DMS153 treated with DMSO at 0.1 percent for 48 hours (cell line): ENCODE measurements at regions not wholly inside any gene's neighbourhood (a gene's known extent, or its start where the extent isn't known, plus 50 kb on each side); places are given as distances from the start of the nearest gene placed in this dataset.
A peak's percentile ranks its signal among the peaks of the same experiment; 100 is the strongest.
"Not testable (repeated sequence)": the region's sequence is repeated elsewhere in the genome, so short reads cannot be mapped to it uniquely, and the experiment has no call there.

ENCODE experiments used
- DNase-seq: peaks from one replicate; lab custom pipeline; 2025; ENCODE audit not compliant: unreplicated experiment; lab: John Stamatoyannopoulos, UW

- DNase-seq = no peak
Observed at GRCh38 chr15:69668039-69668705, 215.6 kb downstream of the RPLP1 start.

DNA sequence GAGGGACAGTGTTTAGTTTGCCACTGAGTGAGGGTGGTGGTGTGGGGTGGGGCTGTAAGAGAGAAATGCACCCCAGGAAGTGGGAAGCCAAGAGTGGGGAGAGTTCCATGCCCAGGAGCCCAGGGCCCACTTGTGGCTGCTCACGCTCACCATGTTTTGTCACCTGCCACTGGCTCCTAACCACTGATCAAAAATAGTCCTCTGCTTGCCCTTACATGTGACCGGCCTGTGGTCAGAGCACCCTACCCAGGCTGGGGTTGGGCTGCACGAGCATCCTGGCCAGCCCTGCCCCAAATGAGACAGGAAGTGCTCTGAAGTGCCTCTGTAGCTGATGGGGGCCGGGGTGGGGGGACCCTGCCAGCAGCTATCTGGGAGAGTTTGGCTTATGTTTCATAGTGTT, 216.3 kb downstream of the RPLP1 start:
- DNase-seq = no peak

DNA sequence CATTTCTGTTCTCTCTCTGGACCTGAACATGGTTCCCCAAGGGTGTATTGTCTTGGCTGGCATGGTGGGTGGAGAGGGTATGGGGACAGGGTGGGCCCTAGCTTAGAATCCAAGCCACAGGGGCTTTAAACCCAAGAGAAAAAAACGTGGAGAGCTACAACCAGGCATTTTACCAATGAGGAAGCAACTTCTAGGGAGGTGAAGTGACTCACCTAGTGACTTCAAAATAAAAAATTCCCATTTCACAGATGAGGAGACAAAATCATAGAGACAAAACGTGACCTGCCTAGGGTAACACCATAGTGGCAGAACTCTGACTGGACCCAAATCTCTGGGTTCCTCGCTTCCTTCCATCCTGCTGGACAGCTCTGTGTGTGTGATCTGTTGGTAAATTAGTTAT, 216.8 kb downstream of the RPLP1 start:
- DNase-seq = no peak

DNA sequence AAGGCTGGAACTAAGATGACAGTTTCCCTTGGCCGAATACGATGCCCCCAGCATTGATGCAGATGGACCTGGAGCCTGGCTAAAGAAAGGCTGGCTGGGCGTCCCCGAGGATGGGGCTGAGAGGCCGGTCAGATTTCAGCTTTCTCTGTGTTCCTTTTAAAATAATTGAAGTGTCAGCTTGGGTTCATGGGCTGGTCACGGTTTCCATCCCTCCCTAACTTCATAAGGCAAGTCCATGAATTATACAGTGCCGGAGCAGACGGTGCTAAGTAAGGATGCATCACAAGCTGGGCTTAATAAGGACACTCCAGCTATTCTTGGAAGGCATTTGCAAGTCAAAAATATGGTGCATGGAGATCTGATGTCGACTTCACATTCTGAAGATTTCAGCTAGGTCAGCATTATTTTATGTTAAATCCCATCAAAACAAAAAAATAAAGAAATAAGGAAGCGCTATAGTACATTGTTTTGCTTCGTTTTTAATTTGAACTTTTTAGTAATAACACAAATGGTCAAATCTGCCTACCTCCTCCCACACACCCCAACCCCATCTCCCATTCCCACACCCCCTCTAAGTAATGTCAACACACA, 220.8 kb downstream of the RPLP1 start:
- no peak for DNase-seq

DNA sequence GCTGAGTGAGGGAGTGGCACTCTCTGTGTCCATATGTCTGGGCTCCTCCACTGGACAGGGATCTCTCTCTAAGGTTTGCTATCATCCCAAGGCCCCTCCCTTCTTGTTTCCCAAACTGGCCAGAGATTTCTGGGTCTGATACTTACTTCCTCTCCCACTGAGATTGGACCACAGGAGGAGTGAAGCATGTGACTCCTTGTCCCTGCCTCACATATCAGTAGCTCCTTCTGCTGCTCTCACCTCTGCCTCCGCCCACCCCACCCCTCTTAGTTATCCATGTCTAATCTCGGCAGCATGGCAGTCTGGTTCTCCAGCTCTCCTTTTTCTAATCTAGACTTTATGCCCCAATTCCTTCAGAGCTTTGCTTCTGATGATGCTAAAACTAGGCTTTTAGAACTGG, 223.1 kb downstream of the RPLP1 start:
- no peak for DNase-seq

DNA sequence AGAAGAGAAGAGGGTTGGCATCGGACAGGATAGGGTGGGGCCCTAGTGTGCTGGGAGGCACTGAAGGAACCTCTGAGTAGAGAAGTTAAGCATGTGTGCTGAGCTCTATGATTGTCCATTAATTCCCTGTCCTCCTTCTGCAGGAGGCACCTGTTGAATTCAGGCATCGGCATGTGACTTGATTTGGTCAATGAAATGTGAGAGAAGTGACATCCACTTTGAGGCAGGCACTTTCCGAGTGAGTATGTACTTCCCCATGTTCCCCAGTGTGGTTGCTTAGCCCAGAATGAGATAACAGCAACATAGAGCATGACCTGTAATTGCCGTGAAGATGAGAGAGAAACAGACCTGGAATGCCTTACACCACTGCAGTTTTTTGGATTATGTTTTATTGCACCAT, 224.8 kb downstream of the RPLP1 start:
- no peak for DNase-seq

DNA sequence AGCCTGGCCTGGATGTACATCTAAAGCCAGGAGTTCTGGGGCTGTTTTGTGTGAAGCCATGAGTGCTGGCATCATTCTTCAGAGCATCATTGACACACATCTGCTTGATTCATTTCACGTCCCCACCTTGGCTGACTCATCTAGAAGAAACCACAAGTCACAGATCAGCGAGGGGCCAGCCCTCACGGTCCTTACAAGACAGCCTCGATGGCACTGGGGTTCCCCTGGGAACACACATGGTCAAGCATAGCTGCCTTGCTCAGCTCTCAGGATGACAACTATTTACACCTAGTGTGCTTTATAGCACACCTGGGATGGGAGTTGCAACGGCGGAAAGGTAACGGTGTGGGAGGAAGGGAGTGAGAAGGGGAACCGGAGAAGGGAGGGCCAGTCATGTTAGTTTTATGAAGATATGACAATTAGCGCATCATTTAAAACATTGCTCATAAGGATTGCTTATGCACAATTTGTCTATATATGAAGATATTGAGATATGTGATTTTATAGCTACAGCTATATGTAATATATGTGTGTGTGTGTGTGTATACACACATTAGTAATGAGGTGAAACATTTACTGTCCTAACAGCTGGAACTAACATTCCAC, 227.1 kb downstream of the RPLP1 start:
- DNase-seq = no peak

DNA sequence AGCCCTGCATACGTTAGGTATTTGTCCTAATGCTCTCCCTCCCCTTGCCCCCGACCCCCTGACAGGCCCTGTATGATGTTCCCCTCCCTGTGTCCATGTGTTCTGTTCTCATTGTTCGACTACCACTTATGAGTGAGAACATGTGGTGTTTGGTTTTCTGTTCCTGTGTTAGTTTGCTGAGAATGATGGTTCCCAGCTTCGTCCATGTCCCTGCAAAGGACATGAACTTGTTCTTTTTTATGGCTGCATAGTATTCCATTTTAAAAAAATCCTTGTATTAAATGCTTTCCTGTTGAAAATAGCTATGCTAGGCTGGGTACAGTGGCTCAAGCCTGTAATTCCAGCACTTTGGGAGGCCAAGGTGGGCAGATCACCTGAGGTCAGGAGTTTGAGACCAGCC, 232.2 kb downstream of the RPLP1 start:
- DNase-seq = not testable (repeated sequence)

GRCh38 chr15:69685512-69686452, 233.2 kb downstream of the RPLP1 start:
- peak; percentile 57 for DNase-seq

DNA sequence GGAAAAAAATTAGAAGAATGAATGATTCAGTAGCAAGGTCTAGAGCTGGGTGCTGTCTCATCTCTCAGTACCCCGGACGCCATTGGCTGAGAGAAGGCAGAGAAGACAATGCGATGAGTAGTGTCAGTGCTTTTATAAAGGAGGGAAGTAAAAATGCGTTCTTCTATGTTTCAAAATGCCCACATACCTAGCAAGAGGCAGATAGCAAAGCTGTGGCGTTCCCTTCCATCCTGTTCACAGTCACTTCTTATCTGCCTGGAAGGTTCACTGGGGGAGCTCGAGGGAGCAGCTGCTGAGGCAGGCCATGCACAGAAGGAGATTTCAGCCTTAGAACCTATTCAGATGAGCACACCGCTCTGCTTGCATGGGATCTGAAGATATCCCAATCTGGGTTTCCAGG, 234.0 kb downstream of the RPLP1 start:
- no peak for DNase-seq

GRCh38 chr15:69689133-69689532, 236.5 kb downstream of the RPLP1 start:
- no peak for DNase-seq

- no peak for DNase-seq
Observed at GRCh38 chr15:69691307-69692015, 238.8 kb downstream of the RPLP1 start.

GRCh38 chr15:69692342-69692741, 239.7 kb downstream of the RPLP1 start:
- peak; percentile 31 for DNase-seq

GRCh38 chr15:69693059-69693458, 240.4 kb downstream of the RPLP1 start:
- DNase-seq = no peak

DNA sequence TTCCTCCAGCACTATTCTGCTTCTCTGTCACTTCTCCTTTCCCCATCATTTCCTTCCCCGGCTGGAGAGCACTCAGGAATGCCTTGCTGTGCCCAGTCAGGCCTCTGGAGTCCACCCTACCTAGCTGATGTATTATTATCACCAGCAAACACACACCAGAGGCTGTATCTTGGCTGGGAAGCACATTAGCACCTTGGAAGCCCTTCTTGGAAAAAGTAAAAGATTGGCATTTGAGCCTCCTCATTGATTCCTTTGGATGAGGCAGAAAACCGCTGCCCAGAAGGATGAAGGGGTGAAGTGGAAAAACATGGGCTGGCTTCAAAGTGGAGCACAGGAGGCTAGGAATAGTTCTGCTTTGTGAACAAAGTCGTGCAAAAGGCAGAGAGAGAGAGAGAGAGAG, 244.3 kb downstream of the RPLP1 start:
- no peak for DNase-seq

- DNase-seq = no peak
Observed at GRCh38 chr15:69697916-69698315, 245.3 kb downstream of the RPLP1 start.

GRCh38 chr15:69699096-69699495, 246.5 kb downstream of the RPLP1 start:
- no peak for DNase-seq

DNA sequence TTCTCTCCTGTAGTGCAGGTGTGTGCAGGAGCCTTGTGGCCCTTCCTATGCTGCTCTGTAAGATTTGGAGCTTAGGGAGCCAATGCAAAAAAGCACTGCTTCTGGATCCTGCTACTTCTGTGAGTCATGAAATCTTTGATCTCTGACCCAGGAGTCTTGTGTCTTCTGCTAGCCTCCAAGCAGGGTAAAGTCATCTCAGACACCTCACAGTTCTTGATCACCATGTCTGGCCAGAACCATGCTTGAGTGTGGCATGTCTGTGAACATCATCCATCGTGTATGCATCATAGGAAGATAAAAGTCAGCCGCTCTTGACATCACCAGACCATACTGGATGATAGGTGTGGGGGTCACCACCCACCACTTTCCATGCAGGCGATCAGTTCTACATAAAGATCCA, 247.8 kb downstream of the RPLP1 start:
- no peak for DNase-seq

- no peak for DNase-seq
Observed at GRCh38 chr15:69701198-69701597, 248.6 kb downstream of the RPLP1 start.

- no peak for DNase-seq
Observed at GRCh38 chr15:69703532-69704187, 251.0 kb downstream of the RPLP1 start.
